Embryonic facial prominence (tissue), 1 donor: ENCODE measurements at regions not wholly inside any gene's neighbourhood (a gene's known extent, or its start where the extent isn't known, plus 50 kb on each side); places are given as distances from the start of the nearest gene placed in this dataset.

Source experiments
- DNase-seq: peaks from one replicate; pipeline ENCODE4 v3.0.0-alpha.2; 2016; ENCODE audit errors: extremely low spot score

DNA sequence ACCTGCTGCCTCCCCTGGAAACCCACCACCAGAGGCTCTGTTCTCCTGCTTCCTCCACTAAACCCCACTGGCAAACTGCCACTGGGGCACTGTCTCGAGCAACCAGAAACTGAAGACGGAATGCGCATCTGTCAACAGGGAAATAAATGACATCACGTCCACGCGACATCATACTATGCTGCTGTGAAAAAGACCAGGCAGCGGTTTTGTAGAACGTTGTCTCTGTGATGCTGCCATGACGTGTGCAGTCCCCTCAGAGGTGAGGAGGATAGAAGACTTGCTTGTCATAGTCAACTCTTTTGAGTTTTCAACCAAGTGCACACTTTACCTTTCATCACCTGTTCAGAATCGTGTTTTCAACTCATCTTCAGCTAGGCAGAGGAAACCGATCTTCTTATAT is 203.0 kb upstream of the IGF1R start:
- no peak for DNase-seq

DNA sequence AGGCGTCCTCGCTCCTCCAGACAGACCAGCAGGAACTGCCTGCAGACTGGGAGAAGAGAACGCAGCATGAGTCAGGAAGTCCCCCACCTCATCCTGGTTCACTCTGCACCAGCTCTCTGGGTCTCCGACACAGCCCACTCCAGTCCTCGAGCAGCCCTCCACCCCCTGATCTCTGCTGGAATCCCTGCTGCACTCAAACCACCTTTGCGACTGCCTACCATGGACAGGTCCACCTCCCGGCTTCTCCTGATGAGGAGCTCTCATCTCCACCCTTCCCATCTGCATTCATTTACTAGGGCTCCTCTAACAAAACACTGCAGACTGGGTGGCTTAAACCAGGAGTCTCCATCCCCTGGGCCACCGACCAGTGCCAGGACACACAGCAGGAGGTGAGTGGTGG is 202.3 kb upstream of the IGF1R start:
- no peak for DNase-seq

DNA sequence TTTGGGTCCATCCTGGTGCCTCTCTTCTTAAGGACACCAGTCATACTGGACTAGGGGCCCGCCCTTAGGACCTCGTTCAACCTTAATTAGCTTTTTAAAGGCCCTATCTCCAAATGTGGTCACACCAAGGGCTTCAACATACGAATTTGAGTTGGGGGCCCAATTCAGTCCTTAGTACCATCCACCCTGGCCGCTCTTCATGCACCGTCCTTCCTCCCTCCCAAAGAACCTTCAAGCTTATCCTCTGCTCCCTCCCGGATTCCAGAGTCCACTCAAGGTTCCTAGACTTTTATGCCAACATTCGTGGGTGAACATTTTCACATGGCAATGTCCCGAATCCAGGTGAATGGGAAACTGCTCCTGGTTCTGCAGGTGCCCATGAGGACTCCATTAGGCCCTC is 201.3 kb upstream of the IGF1R start:
- no peak for DNase-seq

DNA sequence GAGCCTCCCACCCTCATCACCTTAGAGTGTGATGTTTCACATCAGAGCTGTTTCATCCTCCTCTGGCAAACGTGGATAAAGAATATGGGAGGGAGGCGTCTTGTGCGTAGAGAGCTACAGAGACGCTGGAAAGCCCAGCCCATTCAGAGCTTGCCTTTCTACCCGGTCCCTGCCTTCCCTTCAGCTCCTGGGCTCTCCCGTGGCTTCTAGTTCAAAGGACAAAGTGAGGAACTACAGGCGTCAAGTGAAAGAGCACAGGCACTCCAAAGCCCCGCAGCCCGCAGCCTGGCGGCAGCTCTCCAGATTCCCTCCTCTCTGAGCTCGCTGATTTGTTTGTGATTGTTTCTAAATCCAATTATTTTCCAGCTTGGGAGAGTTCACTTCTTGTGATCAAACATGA is 197.1 kb upstream of the IGF1R start:
- DNase-seq = no peak

DNA sequence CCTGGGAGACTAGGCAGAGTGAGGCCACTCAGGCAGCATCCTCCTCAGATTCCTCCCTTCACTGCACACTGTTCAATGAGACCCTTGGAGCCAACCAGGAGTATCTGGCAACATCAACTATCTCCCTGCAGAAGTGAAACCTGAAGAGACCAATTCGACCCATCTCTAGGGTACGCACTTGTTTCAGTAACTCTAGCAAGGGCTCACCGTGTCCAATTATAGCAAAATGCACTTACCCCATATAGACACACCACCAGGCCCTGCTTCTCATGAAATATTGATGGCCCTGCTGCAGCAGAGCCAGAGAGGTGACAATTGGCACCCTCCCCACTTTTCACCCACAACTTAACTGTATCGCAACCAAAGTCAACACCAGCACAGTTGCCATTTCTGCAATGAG is 196.1 kb upstream of the IGF1R start:
- no peak for DNase-seq

DNA sequence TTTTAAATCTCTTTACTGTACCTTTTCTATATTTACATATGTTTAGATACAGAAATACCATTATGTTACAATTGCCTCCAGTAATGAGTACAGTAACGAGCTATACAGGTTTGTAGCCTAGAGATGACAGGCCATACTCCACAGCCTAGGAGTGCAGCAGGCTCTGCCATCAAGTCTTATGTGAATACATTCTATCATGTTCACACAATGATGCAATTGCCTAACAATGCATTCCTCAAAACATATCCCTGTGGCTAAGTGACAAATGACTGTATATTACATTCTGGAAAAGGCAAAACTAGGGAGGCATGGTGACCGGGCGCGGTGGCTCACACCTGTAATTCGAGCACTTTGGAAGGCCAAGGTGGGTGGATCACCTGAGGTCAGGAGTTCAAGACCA is 192.4 kb upstream of the IGF1R start:
- no peak for DNase-seq

DNA sequence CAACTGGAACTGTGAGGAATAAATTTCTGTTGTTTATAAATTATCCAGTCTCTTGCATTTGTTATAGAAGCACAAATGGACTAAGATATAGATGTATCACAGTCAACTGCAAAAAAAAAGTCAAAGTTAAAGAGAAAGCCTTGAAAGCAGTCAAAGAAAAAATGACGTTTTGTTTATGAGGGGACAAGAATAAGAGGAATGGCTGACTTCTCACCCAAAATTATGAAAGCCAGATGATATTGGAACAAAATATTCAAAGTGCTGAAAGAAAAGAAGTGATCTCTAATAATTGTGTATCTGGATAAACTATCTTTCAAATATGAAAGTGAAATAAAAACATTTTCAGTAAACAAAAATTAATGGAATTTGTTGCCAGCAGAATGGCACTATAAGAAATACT is 171.8 kb upstream of the IGF1R start:
- DNase-seq = no peak

DNA sequence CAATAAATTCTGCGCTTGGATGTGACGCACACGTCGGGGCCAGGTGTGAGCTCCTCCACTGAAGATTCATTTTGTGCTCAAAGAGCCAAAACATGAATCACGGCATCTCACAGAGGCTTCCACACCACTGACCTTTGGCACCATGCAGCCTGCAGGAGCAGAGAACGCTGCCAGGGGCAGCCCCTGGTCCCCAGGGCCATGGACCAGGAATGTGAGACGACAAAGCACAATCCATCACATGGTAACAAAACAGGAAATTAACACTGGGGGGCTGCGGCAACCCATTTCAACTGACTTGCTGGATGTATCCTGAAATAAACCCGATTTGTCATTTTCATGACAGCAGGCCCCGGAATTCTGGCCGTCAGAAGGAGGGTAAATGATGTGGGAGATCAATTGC is 167.5 kb upstream of the IGF1R start:
- no peak for DNase-seq

DNA sequence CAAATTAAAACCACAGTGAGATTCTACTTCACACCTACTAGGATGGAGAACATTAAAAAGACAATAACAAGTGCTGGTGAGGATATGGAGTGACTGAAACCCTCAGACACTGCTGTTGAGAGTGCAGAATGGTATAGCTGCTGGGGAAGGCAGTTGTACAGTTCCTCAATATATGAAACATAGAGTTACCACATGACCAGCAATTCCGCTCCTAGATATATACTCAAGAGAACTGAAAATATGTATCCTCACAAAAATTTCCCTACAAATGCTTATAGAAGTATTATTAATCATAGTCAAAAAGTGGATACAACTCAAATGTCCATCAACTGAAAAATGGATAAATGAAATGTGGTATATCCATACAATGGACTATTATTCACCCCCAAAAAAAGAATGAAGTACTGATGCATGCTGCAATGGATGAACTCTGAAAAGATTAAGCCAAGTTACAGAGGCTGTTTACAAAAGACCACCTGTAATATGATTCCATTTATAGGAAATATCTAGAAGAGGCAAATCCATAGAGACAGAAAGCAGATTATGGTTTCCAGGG is 164.7 kb upstream of the IGF1R start:
- no peak for DNase-seq

DNA sequence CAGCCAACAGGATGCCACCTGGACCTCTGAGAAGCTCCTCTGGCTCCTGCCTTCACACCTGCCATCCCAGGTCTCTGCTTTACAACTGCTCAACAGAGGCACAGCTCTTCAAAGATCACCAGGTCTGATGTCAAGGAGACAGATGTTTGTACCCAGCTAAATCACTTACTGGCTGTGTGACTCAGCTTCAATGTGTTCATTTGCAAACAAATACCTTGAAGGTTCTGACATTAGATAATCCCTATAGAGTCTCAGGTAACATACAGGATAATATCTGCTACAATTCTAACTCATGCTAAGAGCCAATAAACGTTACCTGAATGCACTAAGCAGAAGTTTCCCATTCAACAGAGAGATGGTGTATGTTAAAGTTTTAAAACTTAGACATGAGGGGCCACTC is 163.4 kb upstream of the IGF1R start:
- DNase-seq = no peak

DNA sequence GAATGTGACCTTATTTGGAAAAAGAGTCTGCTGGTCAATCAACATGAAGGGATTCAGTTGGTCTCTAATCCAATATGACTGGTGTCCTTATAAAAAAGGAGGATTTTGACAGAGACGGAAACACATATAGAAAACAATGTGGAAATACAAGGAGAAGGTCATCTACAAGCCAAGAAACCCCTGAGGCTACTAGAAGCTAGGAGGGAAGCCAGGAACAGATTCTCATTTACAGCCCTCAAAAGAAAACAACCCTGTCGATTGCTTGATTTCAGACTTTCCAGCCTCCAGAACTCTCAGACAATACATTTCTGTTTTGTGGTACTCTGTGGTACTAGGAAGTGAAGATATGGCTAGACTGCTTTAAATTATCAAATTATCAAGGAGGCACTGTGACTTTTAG is 162.9 kb upstream of the IGF1R start:
- DNase-seq = no peak

DNA sequence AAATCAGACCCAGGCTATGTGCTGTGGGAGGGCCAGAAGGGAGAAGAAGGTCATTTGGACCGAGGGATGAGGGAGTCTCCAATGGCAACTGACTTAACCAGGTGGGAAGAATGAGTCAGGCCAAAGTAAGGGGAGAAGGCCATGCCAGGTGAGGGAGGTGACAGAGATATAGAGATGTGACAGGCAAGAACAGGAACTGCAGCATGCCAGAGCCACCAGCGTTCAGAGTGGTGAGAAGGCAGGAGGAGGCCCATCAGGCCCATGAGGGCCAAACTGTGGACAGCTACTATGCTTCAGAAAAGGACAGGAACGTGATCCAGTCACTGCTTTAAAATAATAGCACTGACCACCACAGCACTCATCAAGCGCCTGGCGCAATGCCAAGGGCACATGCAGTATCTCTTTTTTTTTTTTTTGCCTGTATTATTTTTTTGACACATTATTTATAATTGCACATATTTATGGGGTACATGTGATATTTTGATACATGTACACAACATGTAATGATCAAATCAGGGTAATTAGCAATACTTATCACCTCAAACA is 154.3 kb upstream of the IGF1R start:
- DNase-seq = no peak

DNA sequence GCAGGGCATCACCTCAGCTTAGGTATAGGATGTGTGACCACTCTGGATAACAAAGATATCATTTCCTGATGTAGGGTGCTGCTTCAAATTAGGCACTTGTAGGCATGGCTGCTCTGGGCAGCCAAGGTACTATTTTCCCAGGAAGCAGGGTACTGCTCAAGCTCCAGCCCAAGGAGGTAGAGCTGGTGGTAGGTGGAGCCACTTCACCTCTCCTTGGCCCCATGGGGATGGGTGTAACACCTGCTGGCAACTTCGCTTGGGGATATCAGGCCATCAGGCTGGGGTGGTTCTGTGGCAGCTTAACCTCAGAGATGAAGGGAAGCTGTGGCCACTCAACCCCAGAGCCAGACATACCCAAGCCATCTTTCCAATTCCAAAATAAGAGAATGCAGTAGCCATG is 147.1 kb upstream of the IGF1R start:
- DNase-seq = no peak

DNA sequence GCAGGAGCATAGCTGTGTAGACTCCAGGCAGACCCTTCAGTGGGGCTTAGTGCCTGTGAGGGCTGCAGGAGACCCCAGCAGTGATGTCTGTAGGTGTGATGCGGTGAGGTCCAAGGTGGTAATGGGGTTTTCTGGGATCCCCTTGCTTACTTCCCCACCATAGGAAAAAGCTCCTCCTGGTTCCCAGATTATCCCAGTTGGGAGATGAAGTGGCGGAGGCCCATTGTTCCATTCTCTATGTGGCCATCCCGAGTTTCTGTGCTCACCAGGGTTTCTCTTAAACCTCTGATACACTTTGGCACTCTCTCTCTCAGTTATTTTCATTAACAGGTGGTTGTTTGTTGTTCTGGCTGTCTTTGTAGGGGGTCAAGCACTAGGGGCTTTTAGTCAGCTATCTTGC is 146.7 kb upstream of the IGF1R start:
- DNase-seq = no peak

DNA sequence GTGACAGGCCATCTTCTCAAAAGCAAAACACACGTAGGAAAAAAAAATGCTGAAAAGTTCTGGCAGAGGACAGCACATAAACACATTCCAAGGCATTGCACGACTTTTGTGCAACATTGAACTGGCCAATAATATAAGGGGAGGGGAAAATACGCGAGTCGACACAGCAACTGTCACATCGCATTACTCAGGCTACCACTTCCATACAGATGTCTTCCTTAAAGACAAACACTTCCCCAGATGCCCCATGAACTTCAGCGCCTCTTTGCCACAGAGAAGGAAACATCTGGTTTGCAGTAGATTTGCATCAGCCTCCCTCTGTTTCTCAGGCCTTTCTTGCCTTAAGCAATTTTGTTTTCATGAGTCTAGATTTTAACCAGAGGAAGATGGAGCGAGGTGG is 144.4 kb upstream of the IGF1R start:
- peak; percentile 67 for DNase-seq

DNA sequence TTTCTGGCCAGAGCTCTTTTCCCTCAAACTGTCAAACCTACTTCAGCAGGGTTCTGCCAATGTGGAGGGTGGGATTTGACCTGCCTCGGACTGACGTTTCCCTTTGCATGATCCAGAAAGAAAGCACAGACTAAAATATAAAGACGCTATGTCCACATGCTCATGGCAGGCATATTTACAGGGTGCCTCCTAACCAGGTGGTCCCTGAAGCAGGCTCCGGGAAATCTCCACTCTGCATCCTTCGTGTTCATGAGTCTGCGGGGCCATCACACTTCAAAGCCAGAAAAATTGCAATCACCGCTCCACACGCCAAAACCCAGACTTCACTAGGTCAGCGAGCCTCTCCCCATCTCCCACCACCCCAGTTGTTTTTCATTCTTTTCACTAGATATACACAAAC is 143.3 kb upstream of the IGF1R start:
- DNase-seq = no peak

DNA sequence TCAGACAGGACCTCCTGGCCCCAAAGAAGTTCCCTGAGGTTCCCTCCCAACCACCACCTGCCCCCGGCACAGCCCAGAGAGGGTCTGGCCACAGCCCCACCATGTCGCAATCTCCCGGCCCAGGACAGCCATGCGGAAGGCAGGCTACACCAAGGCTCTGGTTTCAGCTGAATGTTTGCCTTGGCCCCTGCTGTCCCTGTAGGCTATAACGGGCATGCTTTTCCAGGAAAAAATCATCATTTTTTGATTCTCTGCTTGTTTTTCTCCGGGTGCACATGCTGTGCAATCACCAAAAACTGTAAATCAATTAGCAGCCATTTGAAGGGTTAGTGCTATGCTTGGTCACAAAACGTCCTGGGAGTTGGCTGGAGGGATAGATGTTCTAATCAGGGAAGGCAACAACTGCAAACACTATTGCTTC is 142.7 kb upstream of the IGF1R start:
- DNase-seq = no peak

DNA sequence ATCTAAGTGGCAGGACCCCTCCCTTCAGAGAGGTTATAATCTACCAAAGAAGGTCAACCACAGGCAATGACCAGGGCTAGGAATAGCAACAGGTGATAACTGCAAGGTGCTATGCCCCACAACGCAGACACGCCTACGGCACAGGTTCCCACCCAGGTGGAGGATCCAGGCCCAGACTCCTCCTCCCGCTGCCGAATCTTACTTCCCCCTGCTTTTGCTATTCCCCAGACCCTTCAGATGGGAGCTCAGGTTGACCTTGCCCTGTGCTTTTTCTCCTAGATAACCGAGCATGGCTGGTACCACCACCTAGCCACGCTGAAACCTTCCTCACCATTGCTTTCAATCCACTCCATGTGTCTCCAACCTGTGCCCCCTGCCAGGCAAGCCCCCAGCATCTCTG is 142.2 kb upstream of the IGF1R start:
- no peak for DNase-seq

DNA sequence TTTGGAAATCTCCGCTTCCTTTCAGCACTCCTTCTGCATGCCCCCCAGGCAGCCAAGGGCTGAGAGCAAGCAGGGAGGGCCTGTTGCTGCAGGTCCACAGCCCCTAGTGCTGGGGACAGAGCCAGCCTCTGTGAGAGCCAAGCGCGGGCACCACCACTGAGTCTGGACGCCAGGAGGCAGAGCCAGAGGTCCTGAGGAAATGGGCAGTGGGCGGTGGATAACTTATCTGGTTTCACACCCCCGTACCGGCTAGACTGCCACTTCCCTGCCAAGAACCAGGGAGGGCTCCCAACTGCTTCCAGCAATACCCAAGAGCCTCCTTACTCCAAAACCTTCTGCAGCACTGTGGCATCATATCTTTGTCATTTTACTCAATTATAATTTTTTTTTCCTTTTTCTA is 141.6 kb upstream of the IGF1R start:
- DNase-seq = no peak

DNA sequence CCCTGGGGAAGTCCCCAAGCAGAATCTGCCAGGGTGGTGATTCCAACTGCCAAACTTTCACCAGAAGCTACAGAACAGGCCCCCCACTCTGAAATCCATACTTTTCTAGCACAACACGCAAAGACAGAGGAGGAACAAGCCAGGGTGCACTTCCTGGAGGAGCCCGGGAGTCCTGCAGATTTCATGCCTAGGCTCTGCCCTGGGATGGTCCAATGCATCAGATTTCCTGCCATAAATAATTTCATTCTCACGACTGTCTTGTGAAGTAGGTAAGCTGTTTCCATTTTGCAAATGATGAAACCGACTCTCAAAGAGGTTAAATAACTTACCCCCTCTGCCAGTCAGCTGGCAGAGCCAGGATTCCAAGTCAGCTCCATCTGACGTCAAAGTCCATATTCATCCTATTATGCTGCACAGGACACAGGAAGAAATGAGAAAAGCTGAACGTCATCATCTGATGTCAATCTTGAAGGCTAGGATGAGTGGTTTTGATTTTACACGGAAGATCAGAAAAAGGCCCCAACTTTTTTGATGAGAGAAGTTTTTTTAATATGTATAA is 134.8 kb upstream of the IGF1R start:
- DNase-seq = no peak

DNA sequence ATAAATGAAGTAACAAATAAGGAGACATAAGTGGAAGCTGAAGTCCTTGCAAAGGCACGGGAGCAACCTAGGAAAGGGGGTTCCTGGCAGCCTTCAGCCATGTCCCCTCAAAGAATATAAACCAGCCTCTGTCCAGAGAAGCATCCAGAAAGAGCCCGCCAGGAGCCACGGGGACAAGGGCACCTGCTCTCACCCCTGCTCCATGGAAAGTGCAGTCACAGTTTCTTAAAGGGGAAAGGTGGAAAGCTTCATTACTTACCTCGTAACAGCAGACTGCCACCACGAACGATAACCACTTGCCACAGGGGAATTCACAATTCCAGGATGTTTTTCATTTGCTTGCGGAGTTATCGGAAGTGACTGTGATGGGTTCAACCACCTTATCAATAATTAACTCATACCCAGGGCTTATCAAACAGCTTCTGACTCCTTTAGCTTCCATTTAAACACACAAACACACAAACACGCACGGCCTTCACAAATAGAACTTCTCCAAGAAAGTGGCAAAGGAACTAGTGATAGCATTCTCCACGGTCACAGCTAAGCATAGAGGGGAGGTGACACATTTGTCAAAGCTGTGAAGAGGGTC is 134.2 kb upstream of the IGF1R start:
- no peak for DNase-seq

DNA sequence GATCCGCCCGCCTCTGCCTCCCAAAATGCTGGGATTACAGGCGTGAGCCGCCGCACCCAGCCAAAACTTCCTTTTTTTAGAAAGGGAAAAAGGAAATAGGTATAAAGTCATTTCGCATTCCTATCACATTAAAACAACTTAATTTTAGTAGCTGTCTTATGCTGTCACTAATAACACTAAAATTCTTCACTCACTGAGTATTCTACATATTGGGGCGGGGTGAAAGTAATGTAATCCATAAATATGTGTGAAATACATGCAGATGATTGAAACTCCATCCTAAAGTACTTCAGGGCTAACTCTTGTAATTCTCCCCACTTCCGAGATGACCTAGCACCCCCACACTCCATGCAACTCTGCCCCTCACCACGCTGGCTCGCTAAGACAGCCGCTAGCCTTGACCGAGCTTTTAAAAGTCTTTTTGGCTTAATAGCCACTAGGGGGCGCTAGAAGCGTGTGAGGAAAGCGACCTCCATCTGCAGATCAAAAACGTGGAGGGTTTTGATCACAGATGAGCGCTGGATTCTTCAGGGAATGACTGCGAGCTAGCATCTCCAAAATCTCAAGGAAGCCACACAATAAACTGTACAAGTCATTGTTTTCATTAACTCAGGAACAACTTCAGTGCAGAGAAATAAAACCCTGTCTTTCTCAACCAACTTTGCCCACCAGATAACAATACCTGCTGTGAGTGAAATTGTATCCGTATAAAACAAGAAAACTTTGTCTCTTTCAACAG is 129.3 kb upstream of the IGF1R start:
- DNase-seq = peak; percentile 66
